WTC11 (cell line): ENCODE measurements at regions not wholly inside any gene's neighbourhood (a gene's known extent, or its start where the extent isn't known, plus 50 kb on each side); places are given as distances from the start of the nearest gene placed in this dataset.

Experiments used
- ETV6 ChIP-seq: sonication (generic); formaldehyde crosslinking; IDR thresholded peaks from 2 replicates; pipeline ENCODE4 v1.8.1; 2022; ENCODE audit warnings: mild to moderate bottlenecking, missing genetic modification reagents
- NFYB ChIP-seq: sonication (generic); formaldehyde crosslinking; conservative IDR thresholded peaks from 2 replicates; pipeline ENCODE4 v1.8.0; 2022; ENCODE audit warnings: low read depth, missing genetic modification reagents
- TEAD1 ChIP-seq: sonication (generic); formaldehyde crosslinking; IDR thresholded peaks from 2 replicates; pipeline ENCODE4 v1.8.0; 2022; ENCODE audit warnings: mild to moderate bottlenecking, missing genetic modification reagents
- ZNF121 ChIP-seq: sonication (generic); formaldehyde crosslinking; IDR thresholded peaks from 2 replicates; pipeline ENCODE4 v1.8.0; 2023; ENCODE audit warnings: missing genetic modification reagents
- ZNF232 ChIP-seq: sonication (generic); formaldehyde crosslinking; IDR thresholded peaks from 2 replicates; pipeline ENCODE4 v1.8.0; 2022; ENCODE audit warnings: mild to moderate bottlenecking, missing genetic modification reagents
- TF ChIP-seq, protein P1 (sequence below): fragments of 200-600 bp; IDR thresholded peaks from 2 replicates; pipeline ENCODE4 v1.8.0; 2022; ENCODE audit warnings: antibody characterized with exemption
- TF ChIP-seq, protein P2 (sequence below): sonication (generic); formaldehyde crosslinking; IDR thresholded peaks from 2 replicates; pipeline ENCODE4 v1.8.0; 2023; ENCODE audit warnings: missing genetic modification reagents, mild to moderate bottlenecking, borderline replicate concordance
- TF ChIP-seq, protein P3 (sequence below): sonication (generic); formaldehyde crosslinking; IDR thresholded peaks from 2 replicates; pipeline ENCODE4 v1.8.0; 2022; ENCODE audit warnings: mild to moderate bottlenecking, missing genetic modification reagents
- TF ChIP-seq, protein P4 (sequence below): sonication (generic); formaldehyde crosslinking; IDR thresholded peaks from 2 replicates; pipeline ENCODE4 v1.8.1; 2022; ENCODE audit warnings: low read depth, mild to moderate bottlenecking, moderate library complexity, missing genetic modification reagents, borderline replicate concordance
- TF ChIP-seq, protein P5 (sequence below): sonication (generic); formaldehyde crosslinking; conservative IDR thresholded peaks from 2 replicates; pipeline ENCODE4 v1.8.1; 2023; ENCODE audit warnings: mild to moderate bottlenecking, low read depth, missing genetic modification reagents, moderate library complexity
- TF ChIP-seq, protein P6 (sequence below): sonication (generic); formaldehyde crosslinking; IDR thresholded peaks from 2 replicates; pipeline ENCODE4 v1.8.1; 2023; ENCODE audit warnings: mild to moderate bottlenecking, missing genetic modification reagents
- TF ChIP-seq, protein P7 (sequence below): sonication (generic); formaldehyde crosslinking; IDR thresholded peaks from 2 replicates; pipeline ENCODE4 v1.8.1; 2023; ENCODE audit warnings: mild to moderate bottlenecking, missing genetic modification reagents

DNA sequence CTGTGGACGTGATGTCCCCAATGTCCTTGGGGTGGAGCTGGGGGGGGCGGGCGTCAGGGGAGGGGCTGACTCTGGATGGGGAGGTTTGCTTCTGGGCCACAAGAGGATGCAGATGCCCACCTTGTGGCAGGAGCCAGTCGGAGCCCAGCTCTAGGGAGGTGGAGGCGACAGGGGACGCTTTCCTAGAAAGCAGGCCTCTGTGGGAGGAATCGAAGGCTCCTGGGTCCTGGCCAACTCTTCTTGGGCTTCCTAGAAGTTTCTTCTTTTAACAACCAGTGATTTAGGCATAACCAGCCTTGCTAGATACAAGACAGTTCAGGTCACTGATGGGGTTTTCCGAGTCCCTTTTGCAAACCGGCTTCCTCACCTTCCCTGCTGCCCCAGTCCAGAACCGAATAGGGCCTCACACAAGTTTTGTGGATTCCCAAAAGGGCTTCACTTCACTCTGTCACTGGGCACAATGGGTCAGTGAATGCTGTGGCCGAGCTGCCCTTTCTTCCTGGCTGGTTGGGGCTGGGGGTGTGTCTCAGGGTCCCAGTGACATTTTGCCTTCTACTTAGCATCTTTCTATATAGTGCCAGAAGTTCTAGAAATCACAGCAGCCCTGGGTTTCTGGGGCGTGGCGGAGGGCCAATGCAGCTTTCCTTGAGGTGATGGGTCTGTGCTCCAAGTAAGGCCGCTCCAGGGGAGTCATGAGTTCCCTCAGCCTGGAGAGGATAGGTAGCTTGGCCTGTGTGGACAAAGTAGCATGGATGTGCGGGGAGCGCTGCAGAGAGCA, 78.4 kb upstream of the FOXP4 start:
- TF ChIP-seq, protein P1, sequence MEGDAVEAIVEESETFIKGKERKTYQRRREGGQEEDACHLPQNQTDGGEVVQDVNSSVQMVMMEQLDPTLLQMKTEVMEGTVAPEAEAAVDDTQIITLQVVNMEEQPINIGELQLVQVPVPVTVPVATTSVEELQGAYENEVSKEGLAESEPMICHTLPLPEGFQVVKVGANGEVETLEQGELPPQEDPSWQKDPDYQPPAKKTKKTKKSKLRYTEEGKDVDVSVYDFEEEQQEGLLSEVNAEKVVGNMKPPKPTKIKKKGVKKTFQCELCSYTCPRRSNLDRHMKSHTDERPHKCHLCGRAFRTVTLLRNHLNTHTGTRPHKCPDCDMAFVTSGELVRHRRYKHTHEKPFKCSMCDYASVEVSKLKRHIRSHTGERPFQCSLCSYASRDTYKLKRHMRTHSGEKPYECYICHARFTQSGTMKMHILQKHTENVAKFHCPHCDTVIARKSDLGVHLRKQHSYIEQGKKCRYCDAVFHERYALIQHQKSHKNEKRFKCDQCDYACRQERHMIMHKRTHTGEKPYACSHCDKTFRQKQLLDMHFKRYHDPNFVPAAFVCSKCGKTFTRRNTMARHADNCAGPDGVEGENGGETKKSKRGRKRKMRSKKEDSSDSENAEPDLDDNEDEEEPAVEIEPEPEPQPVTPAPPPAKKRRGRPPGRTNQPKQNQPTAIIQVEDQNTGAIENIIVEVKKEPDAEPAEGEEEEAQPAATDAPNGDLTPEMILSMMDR = no peak
- TF ChIP-seq, protein P2, sequence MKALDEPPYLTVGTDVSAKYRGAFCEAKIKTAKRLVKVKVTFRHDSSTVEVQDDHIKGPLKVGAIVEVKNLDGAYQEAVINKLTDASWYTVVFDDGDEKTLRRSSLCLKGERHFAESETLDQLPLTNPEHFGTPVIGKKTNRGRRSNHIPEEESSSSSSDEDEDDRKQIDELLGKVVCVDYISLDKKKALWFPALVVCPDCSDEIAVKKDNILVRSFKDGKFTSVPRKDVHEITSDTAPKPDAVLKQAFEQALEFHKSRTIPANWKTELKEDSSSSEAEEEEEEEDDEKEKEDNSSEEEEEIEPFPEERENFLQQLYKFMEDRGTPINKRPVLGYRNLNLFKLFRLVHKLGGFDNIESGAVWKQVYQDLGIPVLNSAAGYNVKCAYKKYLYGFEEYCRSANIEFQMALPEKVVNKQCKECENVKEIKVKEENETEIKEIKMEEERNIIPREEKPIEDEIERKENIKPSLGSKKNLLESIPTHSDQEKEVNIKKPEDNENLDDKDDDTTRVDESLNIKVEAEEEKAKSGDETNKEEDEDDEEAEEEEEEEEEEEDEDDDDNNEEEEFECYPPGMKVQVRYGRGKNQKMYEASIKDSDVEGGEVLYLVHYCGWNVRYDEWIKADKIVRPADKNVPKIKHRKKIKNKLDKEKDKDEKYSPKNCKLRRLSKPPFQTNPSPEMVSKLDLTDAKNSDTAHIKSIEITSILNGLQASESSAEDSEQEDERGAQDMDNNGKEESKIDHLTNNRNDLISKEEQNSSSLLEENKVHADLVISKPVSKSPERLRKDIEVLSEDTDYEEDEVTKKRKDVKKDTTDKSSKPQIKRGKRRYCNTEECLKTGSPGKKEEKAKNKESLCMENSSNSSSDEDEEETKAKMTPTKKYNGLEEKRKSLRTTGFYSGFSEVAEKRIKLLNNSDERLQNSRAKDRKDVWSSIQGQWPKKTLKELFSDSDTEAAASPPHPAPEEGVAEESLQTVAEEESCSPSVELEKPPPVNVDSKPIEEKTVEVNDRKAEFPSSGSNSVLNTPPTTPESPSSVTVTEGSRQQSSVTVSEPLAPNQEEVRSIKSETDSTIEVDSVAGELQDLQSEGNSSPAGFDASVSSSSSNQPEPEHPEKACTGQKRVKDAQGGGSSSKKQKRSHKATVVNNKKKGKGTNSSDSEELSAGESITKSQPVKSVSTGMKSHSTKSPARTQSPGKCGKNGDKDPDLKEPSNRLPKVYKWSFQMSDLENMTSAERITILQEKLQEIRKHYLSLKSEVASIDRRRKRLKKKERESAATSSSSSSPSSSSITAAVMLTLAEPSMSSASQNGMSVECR = no peak
- TF ChIP-seq, protein P3, sequence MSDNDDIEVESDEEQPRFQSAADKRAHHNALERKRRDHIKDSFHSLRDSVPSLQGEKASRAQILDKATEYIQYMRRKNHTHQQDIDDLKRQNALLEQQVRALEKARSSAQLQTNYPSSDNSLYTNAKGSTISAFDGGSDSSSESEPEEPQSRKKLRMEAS (CRISPR knock-in tag) = no peak
- TF ChIP-seq ZNF232 (CRISPR knock-in tag) (no peak), ZNF121 (CRISPR knock-in tag) (no peak), NFYB (CRISPR knock-in tag) (no peak), ETV6 (CRISPR knock-in tag) (no peak), TEAD1 (no peak)
- TF ChIP-seq, protein P4, sequence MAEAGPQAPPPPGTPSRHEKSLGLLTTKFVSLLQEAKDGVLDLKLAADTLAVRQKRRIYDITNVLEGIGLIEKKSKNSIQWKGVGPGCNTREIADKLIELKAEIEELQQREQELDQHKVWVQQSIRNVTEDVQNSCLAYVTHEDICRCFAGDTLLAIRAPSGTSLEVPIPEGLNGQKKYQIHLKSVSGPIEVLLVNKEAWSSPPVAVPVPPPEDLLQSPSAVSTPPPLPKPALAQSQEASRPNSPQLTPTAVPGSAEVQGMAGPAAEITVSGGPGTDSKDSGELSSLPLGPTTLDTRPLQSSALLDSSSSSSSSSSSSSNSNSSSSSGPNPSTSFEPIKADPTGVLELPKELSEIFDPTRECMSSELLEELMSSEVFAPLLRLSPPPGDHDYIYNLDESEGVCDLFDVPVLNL (CRISPR knock-in tag) = no peak
- TF ChIP-seq, protein P5, sequence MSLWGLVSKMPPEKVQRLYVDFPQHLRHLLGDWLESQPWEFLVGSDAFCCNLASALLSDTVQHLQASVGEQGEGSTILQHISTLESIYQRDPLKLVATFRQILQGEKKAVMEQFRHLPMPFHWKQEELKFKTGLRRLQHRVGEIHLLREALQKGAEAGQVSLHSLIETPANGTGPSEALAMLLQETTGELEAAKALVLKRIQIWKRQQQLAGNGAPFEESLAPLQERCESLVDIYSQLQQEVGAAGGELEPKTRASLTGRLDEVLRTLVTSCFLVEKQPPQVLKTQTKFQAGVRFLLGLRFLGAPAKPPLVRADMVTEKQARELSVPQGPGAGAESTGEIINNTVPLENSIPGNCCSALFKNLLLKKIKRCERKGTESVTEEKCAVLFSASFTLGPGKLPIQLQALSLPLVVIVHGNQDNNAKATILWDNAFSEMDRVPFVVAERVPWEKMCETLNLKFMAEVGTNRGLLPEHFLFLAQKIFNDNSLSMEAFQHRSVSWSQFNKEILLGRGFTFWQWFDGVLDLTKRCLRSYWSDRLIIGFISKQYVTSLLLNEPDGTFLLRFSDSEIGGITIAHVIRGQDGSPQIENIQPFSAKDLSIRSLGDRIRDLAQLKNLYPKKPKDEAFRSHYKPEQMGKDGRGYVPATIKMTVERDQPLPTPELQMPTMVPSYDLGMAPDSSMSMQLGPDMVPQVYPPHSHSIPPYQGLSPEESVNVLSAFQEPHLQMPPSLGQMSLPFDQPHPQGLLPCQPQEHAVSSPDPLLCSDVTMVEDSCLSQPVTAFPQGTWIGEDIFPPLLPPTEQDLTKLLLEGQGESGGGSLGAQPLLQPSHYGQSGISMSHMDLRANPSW = no peak
- TF ChIP-seq, protein P6, sequence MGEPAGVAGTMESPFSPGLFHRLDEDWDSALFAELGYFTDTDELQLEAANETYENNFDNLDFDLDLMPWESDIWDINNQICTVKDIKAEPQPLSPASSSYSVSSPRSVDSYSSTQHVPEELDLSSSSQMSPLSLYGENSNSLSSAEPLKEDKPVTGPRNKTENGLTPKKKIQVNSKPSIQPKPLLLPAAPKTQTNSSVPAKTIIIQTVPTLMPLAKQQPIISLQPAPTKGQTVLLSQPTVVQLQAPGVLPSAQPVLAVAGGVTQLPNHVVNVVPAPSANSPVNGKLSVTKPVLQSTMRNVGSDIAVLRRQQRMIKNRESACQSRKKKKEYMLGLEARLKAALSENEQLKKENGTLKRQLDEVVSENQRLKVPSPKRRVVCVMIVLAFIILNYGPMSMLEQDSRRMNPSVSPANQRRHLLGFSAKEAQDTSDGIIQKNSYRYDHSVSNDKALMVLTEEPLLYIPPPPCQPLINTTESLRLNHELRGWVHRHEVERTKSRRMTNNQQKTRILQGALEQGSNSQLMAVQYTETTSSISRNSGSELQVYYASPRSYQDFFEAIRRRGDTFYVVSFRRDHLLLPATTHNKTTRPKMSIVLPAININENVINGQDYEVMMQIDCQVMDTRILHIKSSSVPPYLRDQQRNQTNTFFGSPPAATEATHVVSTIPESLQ (CRISPR knock-in tag) = no peak
- TF ChIP-seq, protein P7, sequence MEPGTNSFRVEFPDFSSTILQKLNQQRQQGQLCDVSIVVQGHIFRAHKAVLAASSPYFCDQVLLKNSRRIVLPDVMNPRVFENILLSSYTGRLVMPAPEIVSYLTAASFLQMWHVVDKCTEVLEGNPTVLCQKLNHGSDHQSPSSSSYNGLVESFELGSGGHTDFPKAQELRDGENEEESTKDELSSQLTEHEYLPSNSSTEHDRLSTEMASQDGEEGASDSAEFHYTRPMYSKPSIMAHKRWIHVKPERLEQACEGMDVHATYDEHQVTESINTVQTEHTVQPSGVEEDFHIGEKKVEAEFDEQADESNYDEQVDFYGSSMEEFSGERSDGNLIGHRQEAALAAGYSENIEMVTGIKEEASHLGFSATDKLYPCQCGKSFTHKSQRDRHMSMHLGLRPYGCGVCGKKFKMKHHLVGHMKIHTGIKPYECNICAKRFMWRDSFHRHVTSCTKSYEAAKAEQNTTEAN (CRISPR knock-in tag) = no peak
